Mesendoderm (in vitro differentiated cells): ENCODE measurements at regions not wholly inside any gene's neighbourhood (a gene's known extent, or its start where the extent isn't known, plus 50 kb on each side); places are given as distances from the start of the nearest gene placed in this dataset.
"Not testable (repeated sequence)": the region's sequence is repeated elsewhere in the genome, so short reads cannot be mapped to it uniquely, and the experiment has no call there.

Experiments
- DNase-seq: peaks from one replicate; pipeline ENCODE4 v3.0.0; 2013
- H2AK5ac ChIP-seq: 2 replicates; pipeline ENCODE4 v1.6.1; 2013; ENCODE audit warnings: low read length, inconsistent platforms
- H2BK120ac ChIP-seq: 2 replicates; pipeline ENCODE4 v1.6.1; 2013; ENCODE audit warnings: low read depth, mild to moderate bottlenecking, low read length, moderate library complexity, mixed read lengths
- H2BK15ac ChIP-seq: replicated peaks from 2 replicates; pipeline ENCODE4 v1.6.1; 2013; ENCODE audit warnings: low read depth, mild to moderate bottlenecking, moderate library complexity
- H2BK5ac ChIP-seq: 2 replicates; pipeline ENCODE4 v1.6.1; 2013; ENCODE audit warnings: low read length, inconsistent platforms
- H3K18ac ChIP-seq: 2 replicates; pipeline ENCODE4 v1.6.1; 2013; ENCODE audit warnings: mild to moderate bottlenecking, low read length, mixed read lengths
- H3K23ac ChIP-seq: one replicate; pipeline ENCODE4 v1.6.1; 2013; ENCODE audit warnings: low read length
- H3K27ac ChIP-seq: 2 replicates; pipeline ENCODE4 v1.5.1; 2013; ENCODE audit warnings: low read depth, mild to moderate bottlenecking, inconsistent platforms, low read length, moderate library complexity
- H3K27me3 ChIP-seq: 2 replicates; pipeline ENCODE4 v1.6.1; 2013; ENCODE audit warnings: low read length, control low read depth, mild to moderate bottlenecking, inconsistent platforms; ENCODE audit not compliant: insufficient read depth, poor library complexity
- H3K36me3 ChIP-seq: 2 replicates; pipeline ENCODE4 v1.6.1; 2013; ENCODE audit warnings: low read length, inconsistent platforms; ENCODE audit not compliant: control insufficient read depth, insufficient read depth
- H3K4ac ChIP-seq: one replicate; pipeline ENCODE4 v1.6.1; 2013; ENCODE audit warnings: low read depth, mild to moderate bottlenecking, low read length, moderate library complexity
- H3K4me1 ChIP-seq: 2 replicates; pipeline ENCODE4 v1.6.1; 2013; ENCODE audit warnings: low read depth, low read length, inconsistent platforms; ENCODE audit not compliant: control insufficient read depth
- H3K4me2 ChIP-seq: 2 replicates; pipeline ENCODE4 v1.6.1; 2013; ENCODE audit warnings: low read length
- H3K4me3 ChIP-seq: 2 replicates; pipeline ENCODE4 v1.5.1; 2013; ENCODE audit warnings: mild to moderate bottlenecking, low read length
- H3K56ac ChIP-seq: one replicate; pipeline ENCODE4 v1.6.1; 2013; ENCODE audit warnings: low read length
- H3K79me1 ChIP-seq: 2 replicates; pipeline ENCODE4 v1.6.1; 2013; ENCODE audit warnings: low read length, inconsistent platforms
- H3K79me2 ChIP-seq: 2 replicates; pipeline ENCODE4 v1.6.1; 2013; ENCODE audit warnings: mild to moderate bottlenecking, low read length; ENCODE audit not compliant: control insufficient read depth, insufficient read depth
- H3K9ac ChIP-seq: 2 replicates; pipeline ENCODE4 v1.6.1; 2013; ENCODE audit warnings: low read length, inconsistent platforms
- H4K5ac ChIP-seq: one replicate; pipeline ENCODE4 v1.6.1; 2013; ENCODE audit warnings: low read length
- H4K8ac ChIP-seq: one replicate; pipeline ENCODE4 v1.6.1; 2013; ENCODE audit warnings: low read depth, mild to moderate bottlenecking, control low read depth, low read length, moderate library complexity
- WGBS: extraction: QIAGEN DNeasy Blood & Tissue Kit; methylation state at CpG from one replicate; pipeline ENCODE4 v1.1.7; 2013; ENCODE audit warnings: low lambda C conversion rate, missing lambda C conversion rate; ENCODE audit not compliant: insufficient coverage; ENCODE audit errors: extremely low coverage; 5-methylcytosine and 5-hydroxymethylcytosine counted together

DNA sequence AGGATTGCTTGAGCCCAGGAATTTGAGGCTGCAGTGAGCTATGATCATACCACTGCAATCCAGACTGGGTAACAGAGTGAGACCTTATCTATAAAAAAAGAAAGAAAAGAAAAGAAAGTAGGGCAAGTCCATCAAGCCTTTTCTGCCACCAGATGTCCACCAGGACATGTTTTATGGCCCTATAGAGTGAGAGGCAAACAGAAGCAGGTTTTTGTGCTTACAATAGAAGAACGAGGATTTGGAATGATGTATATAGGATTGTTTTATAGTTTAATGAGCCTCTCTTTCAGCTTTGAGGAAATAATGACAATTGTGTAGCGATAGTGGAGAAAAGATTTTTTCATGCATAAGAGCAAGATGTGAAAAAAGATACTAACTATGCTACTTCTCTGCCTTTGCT, 480.5 kb downstream of the KLF12 start:
- Histone ChIP-seq H3K79me2 (no peaks in the 10 kb centered on the region), H2BK5ac (no peak overlapping the region), H3K4me2 (no peak overlapping the region), H2AK5ac (no peak overlapping the region), H4K8ac (no peak overlapping the region), H3K9ac (no peak overlapping the region), H2BK15ac (no peak overlapping the region), H3K4ac (no peak overlapping the region), H2BK120ac (no peak overlapping the region), H3K18ac (no peak overlapping the region), H3K27me3 (no peaks in the 10 kb centered on the region), H3K23ac (no peak overlapping the region), H3K56ac (no peak overlapping the region), H3K36me3 (no peaks in the 10 kb centered on the region), H3K4me3 (no peak overlapping the region), H4K5ac (no peak overlapping the region), H3K4me1 (no peaks in the 10 kb centered on the region), H3K27ac (no peak overlapping the region), H3K79me1 (no peaks in the 10 kb centered on the region)
- DNase-seq: no peak
- WGBS: no CpG with 5 or more reads among the region's 2 CpGs

DNA sequence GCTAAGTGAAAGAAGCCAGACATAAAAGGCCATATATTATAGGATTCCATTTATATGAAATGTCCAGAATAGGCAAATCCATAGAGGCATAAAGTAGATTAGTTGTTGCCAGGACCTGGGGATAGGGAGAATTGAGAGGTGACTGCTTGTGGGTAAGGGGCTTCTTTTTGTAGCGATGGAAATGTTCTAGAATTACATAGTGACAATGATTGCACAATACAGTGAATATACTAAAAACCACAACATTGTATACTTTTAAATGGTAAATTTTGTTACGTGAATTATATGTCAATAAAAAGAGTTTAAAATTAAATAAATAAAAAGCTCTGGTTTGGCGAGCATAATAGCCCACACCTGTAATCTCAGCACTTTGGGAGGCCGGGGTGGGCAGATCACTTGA, 486.8 kb downstream of the KLF12 start:
- Histone ChIP-seq H3K4me3 (no peak overlapping the region), H3K9ac (no peak overlapping the region), H3K27me3 (no peaks in the 10 kb centered on the region), H3K79me1 (no peaks in the 10 kb centered on the region), H2BK120ac (no peak overlapping the region), H3K4ac (no peak overlapping the region), H2BK5ac (no peak overlapping the region), H3K27ac (no peak overlapping the region), H3K18ac (no peak overlapping the region), H3K4me1 (no peaks in the 10 kb centered on the region), H4K5ac (no peak overlapping the region), H3K23ac (no peak overlapping the region), H2AK5ac (no peak overlapping the region), H3K79me2 (no peaks in the 10 kb centered on the region), H3K4me2 (no peak overlapping the region), H3K56ac (no peak overlapping the region), H2BK15ac (no peak overlapping the region), H3K36me3 (no peaks in the 10 kb centered on the region), H4K8ac (no peak overlapping the region)
- WGBS: 100% methylated on average over 1 of the region's 4 CpGs
- DNase-seq: no peak

DNA sequence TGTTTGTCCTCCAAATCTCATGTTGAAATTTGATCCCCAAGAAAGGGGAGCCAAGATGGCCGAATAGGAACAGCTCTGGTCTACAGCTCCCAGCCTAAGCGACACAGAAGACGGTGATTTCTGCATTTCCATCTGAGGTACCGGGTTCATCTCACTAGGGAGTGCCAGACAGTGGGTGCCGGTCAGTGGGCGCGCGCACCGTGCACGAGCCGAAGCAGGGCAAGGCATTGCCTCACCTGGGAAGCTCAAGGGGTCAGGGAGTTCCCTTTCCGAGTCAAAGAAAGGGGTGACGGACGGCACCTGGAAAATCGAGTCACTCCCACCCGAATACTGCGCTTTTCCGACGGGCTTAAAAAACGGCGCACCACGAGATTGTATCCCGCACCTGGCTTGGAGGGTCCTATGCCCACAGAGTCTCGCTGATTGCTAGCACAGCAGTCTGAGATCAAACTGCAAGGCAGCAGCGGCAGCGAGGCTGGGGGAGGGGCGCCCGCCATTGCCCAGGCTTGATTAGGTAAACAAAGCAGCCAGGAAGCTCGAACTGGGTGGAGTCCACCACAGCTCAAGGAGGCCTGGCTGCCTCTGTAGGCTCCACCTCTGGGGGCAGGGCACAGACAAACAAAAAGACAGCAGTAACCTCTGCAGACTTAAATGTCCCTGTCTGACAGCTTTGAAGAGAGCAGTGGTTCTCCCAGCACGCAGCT, 493.6 kb downstream of the KLF12 start:
- not testable (repeated sequence) for H2BK120ac ChIP-seq, H3K56ac ChIP-seq, H3K4ac ChIP-seq, H3K4me3 ChIP-seq, H3K4me2 ChIP-seq, H3K23ac ChIP-seq, H2AK5ac ChIP-seq, H3K27ac ChIP-seq, H3K36me3 ChIP-seq, H4K8ac ChIP-seq, H2BK15ac ChIP-seq, DNase-seq, H3K18ac ChIP-seq, H4K5ac ChIP-seq, H3K79me1 ChIP-seq, H3K27me3 ChIP-seq, H3K9ac ChIP-seq, H2BK5ac ChIP-seq, H3K4me1 ChIP-seq, H3K79me2 ChIP-seq
- no CpG with 5 or more reads among the region's 30 CpGs for WGBS

DNA sequence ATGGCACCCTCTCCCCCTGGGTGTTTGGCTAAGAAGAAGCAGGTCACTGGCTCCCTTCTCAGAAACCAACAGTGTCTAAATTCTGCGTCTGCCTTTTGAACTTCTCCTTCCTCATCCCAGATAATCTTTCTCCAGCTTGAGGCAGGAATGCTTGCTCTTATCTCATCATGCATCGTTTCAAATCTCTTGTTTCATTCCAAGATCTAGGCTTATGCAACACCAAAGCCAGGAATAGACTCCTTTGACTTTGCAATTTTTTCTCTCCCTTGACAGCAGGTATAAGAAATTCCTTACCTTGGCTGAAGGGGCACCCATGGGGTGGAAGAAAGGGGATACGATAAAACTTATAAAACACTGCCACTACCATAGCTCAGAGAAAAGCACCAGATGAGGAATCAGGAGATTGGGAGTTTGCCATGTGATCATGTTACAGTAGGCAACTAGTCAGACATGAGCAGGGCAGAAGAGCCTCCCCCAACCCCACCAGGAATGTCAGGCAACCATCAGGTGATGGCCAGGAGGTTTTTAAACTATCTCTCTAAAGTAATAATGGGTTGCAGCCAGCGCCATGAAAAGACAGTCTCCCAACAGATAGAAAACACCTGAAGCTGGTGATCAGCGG, 498.9 kb downstream of the KLF12 start:
- H3K18ac ChIP-seq: no peak overlapping the region
- DNase-seq: no peak
- no peak overlapping the region for H3K27ac ChIP-seq
- H3K9ac ChIP-seq: no peak overlapping the region
- H3K36me3 ChIP-seq: no peaks in the 10 kb centered on the region
- no peak overlapping the region for H3K4me3 ChIP-seq
- WGBS: no CpG with 5 or more reads among the region's 5 CpGs
- H3K23ac ChIP-seq: no peak overlapping the region
- no peak overlapping the region for H3K4me2 ChIP-seq
- no peak overlapping the region for H3K4ac ChIP-seq
- no peak overlapping the region for H4K5ac ChIP-seq
- no peaks in the 10 kb centered on the region for H3K79me1 ChIP-seq
- no peak overlapping the region for H2AK5ac ChIP-seq
- no peaks in the 10 kb centered on the region for H3K27me3 ChIP-seq
- H2BK5ac ChIP-seq: no peak overlapping the region
- no peak overlapping the region for H4K8ac ChIP-seq
- no peaks in the 10 kb centered on the region for H3K4me1 ChIP-seq
- no peak overlapping the region for H2BK120ac ChIP-seq
- no peak overlapping the region for H3K56ac ChIP-seq
- H3K79me2 ChIP-seq: no peaks in the 10 kb centered on the region
- no peak overlapping the region for H2BK15ac ChIP-seq

DNA sequence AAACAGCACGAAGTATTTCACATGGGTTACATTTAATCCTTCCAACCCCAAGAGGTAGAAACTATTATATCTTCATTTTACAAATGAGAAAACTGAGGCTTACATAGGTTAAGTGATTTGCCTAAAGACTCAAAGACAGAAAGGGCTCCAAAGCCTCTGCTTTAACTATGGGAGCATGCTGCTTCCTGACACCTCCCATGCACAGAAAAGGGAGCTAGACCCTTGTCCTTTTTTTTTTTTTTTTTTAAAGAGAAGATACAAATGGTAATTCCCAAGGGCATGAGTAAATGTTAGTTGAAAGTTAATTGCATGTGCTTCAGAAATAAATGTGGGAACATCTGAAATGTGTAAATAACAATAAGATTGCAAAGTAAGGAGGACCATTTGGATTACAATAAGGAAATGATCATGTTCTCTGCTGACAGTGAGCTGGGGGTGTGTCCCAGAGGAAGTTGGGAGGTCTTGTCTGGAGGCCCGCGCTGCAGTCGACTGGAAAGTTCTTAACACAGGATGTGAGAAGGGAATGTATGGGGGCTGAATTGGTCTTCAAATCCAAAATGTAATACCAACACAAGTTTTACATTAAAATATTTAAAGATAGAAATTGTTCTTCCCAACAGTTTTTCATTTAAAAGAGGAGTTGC, 500.3 kb downstream of the KLF12 start:
- H3K4me2 ChIP-seq: no peak overlapping the region

More for the DNA sequence above, 500.3 kb downstream of the KLF12 start:
- H3K4me1 ChIP-seq: no peaks in the 10 kb centered on the region
- H3K36me3 ChIP-seq: no peaks in the 10 kb centered on the region
- WGBS: no CpG with 5 or more reads among the region's 4 CpGs
- no peak overlapping the region for H3K27ac ChIP-seq
- no peak overlapping the region for H4K5ac ChIP-seq
- H2BK120ac ChIP-seq: no peak overlapping the region
- no peak overlapping the region for H3K56ac ChIP-seq
- no peaks in the 10 kb centered on the region for H3K27me3 ChIP-seq
- no peak overlapping the region for H3K4ac ChIP-seq
- no peak overlapping the region for H2BK5ac ChIP-seq
- H3K79me1 ChIP-seq: no peaks in the 10 kb centered on the region
- H3K9ac ChIP-seq: no peak overlapping the region
- DNase-seq: peak; percentile 16
- no peak overlapping the region for H3K4me3 ChIP-seq
- no peak overlapping the region for H2BK15ac ChIP-seq
- no peak overlapping the region for H4K8ac ChIP-seq
- no peak overlapping the region for H3K23ac ChIP-seq
- no peaks in the 10 kb centered on the region for H3K79me2 ChIP-seq
- H2AK5ac ChIP-seq: no peak overlapping the region
- no peak overlapping the region for H3K18ac ChIP-seq
